SK-N-SH (cell line): ENCODE measurements at regions not wholly inside any gene's neighbourhood (a gene's known extent, or its start where the extent isn't known, plus 50 kb on each side); places are given as distances from the start of the nearest gene placed in this dataset.

Experiments
- CTCF ChIA-PET: fragments of 300-600, 350-600 bp; formaldehyde crosslinking; extraction: SDS; loops from one replicate; lab custom pipeline; 2021; lab: Yijun Ruan, JAX
- POLR2A ChIA-PET: fragments of 350-600 bp; sonication (Branson Sonifier 250); formaldehyde crosslinking; extraction: SDS; loops from one replicate; lab custom pipeline; 2020; ENCODE audit warnings: antibody characterized with exemption, inconsistent platforms; lab: Yijun Ruan, JAX
- DNase-seq: peaks from one replicate; pipeline ENCODE4 v3.0.0; 2012
- H2AFZ ChIP-seq: fragments of 200-600 bp; sonication (generic); 2 replicates; pipeline ENCODE4 v1.8.1; 2016; ENCODE audit warnings: antibody characterized with exemption, mild to moderate bottlenecking, low read depth
- H3F3A ChIP-seq: fragments of 200-600 bp; sonication (generic); replicated peaks from 2 replicates; pipeline ENCODE3; 2016; ENCODE audit warnings: antibody characterized with exemption, mild to moderate bottlenecking; ENCODE audit not compliant: insufficient read depth
- H3K27ac ChIP-seq, 2 experiments: fragments of 200-500 bp in 1 of 2; fragments of 200-600 bp in 1 of 2; sonication (Bioruptor generic) in 1 of 2; sonication (generic), shearing (Covaris generic) in 1 of 2; 2 replicates each; pipeline versions ENCODE4 v1.5.1 to v1.6.1; 2014 to 2016; ENCODE audit warnings: low read depth in 2 of 2, inconsistent platforms in 1 of 2, low read length in 1 of 2, mild to moderate bottlenecking in 1 of 2, mixed read lengths in 1 of 2
- H3K27me3 ChIP-seq: fragments of 200-600 bp; sonication (generic), shearing (Covaris generic); 2 replicates; pipeline ENCODE4 v1.6.1; 2016; ENCODE audit warnings: mixed run types; ENCODE audit not compliant: insufficient read depth
- H3K36me3 ChIP-seq, 2 experiments: fragments of 200-500 bp in 1 of 2; fragments of 200-600 bp in 1 of 2; sonication (Bioruptor generic) in 1 of 2; sonication (generic) in 1 of 2; replicated peaks in 1 of 2; 2 replicates each; pipeline versions ENCODE3 to v1.5.1; 2014 to 2016; ENCODE audit warnings: low read length in 1 of 2, mild to moderate bottlenecking in 1 of 2; ENCODE audit not compliant: insufficient read depth in 2 of 2, control insufficient read depth in 1 of 2
- H3K4me1 ChIP-seq, 2 experiments: fragments of 200-500 bp in 1 of 2; fragments of 200-600 bp in 1 of 2; sonication (Bioruptor generic) in 1 of 2; sonication (generic), shearing (Covaris generic) in 1 of 2; 2 replicates each; pipeline versions ENCODE4 v1.5.1 to v1.6.1; 2014 to 2016; ENCODE audit warnings: low read depth in 1 of 2, low read length in 1 of 2, mixed run types in 1 of 2; ENCODE audit not compliant: insufficient read depth in 2 of 2, control insufficient read depth in 1 of 2
- H3K4me2 ChIP-seq: fragments of 200-600 bp; sonication (generic), shearing (Covaris generic); 2 replicates; pipeline ENCODE4 v1.6.1; 2017; ENCODE audit warnings: mixed run types
- H3K4me3 ChIP-seq, 2 experiments: fragments of 200-500 bp in 1 of 2; fragments of 200-600 bp in 1 of 2; sonication (Bioruptor generic) in 1 of 2; sonication (generic), shearing (Covaris generic) in 1 of 2; 2 replicates each; pipeline versions ENCODE4 v1.5.1 to v1.8.1; 2014 to 2016; ENCODE audit warnings: low read depth in 2 of 2, inconsistent platforms in 1 of 2, low read length in 1 of 2, mild to moderate bottlenecking in 1 of 2, mixed read lengths in 1 of 2, moderate library complexity in 1 of 2
- H3K79me2 ChIP-seq: fragments of 200-600 bp; sonication (generic); 2 replicates; pipeline ENCODE4 v1.8.1; 2017; ENCODE audit warnings: mild to moderate bottlenecking; ENCODE audit not compliant: insufficient read depth
- H3K9ac ChIP-seq: fragments of 200-600 bp; sonication (generic); 2 replicates; pipeline ENCODE4 v1.6.1; 2017; ENCODE audit warnings: mixed run types
- H3K9me2 ChIP-seq: fragments of 200-600 bp; sonication (generic); 2 replicates; pipeline ENCODE4 v1.6.1; 2017; ENCODE audit warnings: mixed run types
- H3K9me3 ChIP-seq: fragments of 200-600 bp; sonication (generic); 2 replicates; pipeline ENCODE4 v1.6.1; 2017; ENCODE audit warnings: mixed run types, mild to moderate bottlenecking, moderate library complexity
- H4K20me1 ChIP-seq: fragments of 200-600 bp; sonication (generic); 2 replicates; pipeline ENCODE4 v1.6.1; 2017; ENCODE audit warnings: mild to moderate bottlenecking, mixed run types; ENCODE audit not compliant: insufficient read depth
- CHD2 ChIP-seq: fragments of 150-350 bp; IDR thresholded peaks from 2 replicates; pipeline ENCODE4 v1.6.1; 2018; ENCODE audit warnings: low read length; ENCODE audit not compliant: partially characterized antibody
- ELF1 ChIP-seq: IDR thresholded peaks from 2 replicates; pipeline ENCODE4 v1.4.0; 2012
- EP300 ChIP-seq, 2 experiments: IDR thresholded peaks; 2 replicates each; pipeline versions ENCODE4 v1.4.0 to v1.6.1; 2012; ENCODE audit warnings: borderline replicate concordance in 1 of 2, low read depth in 1 of 2, low read length in 1 of 2
- EZH2phosphoT487 ChIP-seq: fragments of 200-600 bp; sonication (generic); IDR thresholded peaks from 2 replicates; pipeline ENCODE4 v1.6.1; 2017; ENCODE audit warnings: low read depth, mixed run types, mild to moderate bottlenecking, antibody characterized with exemption, moderate library complexity, borderline replicate concordance
- FOSL2 ChIP-seq: IDR thresholded peaks from 2 replicates; pipeline ENCODE4 v1.4.0; 2012; ENCODE audit warnings: low read depth, mild to moderate bottlenecking, moderate library complexity, borderline replicate concordance
- JUND ChIP-seq: IDR thresholded peaks from 2 replicates; pipeline ENCODE4 v1.4.0; 2012
- NRF1 ChIP-seq: IDR thresholded peaks from 2 replicates; pipeline ENCODE4 v1.6.1; 2012; ENCODE audit warnings: low read depth, mild to moderate bottlenecking, low read length
- RAD21 ChIP-seq: IDR thresholded peaks from 2 replicates; pipeline ENCODE4 v1.6.1; 2012; ENCODE audit warnings: mild to moderate bottlenecking, low read length
- SIN3A ChIP-seq: IDR thresholded peaks from 2 replicates; pipeline ENCODE4 v1.6.1; 2012; ENCODE audit warnings: low read depth, mild to moderate bottlenecking, low read length, moderate library complexity, borderline replicate concordance
- TCF12 ChIP-seq: IDR thresholded peaks from 2 replicates; pipeline ENCODE4 v1.4.0; 2012
- TEAD4 ChIP-seq: IDR thresholded peaks from 2 replicates; pipeline ENCODE4 v1.4.0; 2012; ENCODE audit warnings: mild to moderate bottlenecking, borderline replicate concordance; ENCODE audit not compliant: insufficient read depth
- WGBS: methylation state at CpG from one replicate; pipeline ENCODE4 v1.1.6; 2017; ENCODE audit warnings: low lambda C conversion rate; 5-methylcytosine and 5-hydroxymethylcytosine counted together
- TF ChIP-seq, protein P1 (sequence below): IDR thresholded peaks from 2 replicates; pipeline ENCODE4 v1.6.1; 2012; ENCODE audit warnings: mild to moderate bottlenecking, low read depth, low read length, moderate library complexity
- TF ChIP-seq, protein P2 (sequence below): IDR thresholded peaks from 2 replicates; pipeline ENCODE4 v1.4.0; 2012; ENCODE audit warnings: low read depth, borderline replicate concordance
- TF ChIP-seq, protein P3 (sequence below): fragments of 200-600 bp; sonication (generic); IDR thresholded peaks from 2 replicates; pipeline ENCODE4 v1.6.1; 2017; ENCODE audit warnings: antibody characterized with exemption, mild to moderate bottlenecking, moderate library complexity
- TF ChIP-seq, protein P4 (sequence below): fragments of 150-350 bp; IDR thresholded peaks from 2 replicates; pipeline ENCODE4 v1.6.1; 2017; ENCODE audit warnings: antibody characterized with exemption, low read length, low read depth, borderline replicate concordance

DNA sequence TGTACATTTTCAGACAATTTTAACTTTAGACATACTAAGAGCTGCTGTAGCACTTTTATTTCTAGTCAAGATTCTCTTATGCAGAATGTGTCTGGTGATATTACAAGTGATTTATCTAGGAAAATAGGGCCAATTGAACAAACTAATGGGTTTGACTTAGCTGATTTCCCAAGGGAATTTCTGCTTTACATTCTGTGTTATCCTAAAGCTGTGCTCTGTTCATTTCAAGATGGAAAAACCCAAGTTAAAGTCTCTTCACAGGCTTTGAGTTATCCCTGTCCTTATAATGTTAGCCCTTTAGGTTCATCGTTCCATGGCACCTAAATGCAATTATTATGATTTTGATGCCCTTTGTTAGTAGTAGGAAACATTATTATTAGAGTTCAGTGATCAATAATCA, 704.9 kb upstream of the CDH18 start (continued):
- TF ChIP-seq, protein P1, sequence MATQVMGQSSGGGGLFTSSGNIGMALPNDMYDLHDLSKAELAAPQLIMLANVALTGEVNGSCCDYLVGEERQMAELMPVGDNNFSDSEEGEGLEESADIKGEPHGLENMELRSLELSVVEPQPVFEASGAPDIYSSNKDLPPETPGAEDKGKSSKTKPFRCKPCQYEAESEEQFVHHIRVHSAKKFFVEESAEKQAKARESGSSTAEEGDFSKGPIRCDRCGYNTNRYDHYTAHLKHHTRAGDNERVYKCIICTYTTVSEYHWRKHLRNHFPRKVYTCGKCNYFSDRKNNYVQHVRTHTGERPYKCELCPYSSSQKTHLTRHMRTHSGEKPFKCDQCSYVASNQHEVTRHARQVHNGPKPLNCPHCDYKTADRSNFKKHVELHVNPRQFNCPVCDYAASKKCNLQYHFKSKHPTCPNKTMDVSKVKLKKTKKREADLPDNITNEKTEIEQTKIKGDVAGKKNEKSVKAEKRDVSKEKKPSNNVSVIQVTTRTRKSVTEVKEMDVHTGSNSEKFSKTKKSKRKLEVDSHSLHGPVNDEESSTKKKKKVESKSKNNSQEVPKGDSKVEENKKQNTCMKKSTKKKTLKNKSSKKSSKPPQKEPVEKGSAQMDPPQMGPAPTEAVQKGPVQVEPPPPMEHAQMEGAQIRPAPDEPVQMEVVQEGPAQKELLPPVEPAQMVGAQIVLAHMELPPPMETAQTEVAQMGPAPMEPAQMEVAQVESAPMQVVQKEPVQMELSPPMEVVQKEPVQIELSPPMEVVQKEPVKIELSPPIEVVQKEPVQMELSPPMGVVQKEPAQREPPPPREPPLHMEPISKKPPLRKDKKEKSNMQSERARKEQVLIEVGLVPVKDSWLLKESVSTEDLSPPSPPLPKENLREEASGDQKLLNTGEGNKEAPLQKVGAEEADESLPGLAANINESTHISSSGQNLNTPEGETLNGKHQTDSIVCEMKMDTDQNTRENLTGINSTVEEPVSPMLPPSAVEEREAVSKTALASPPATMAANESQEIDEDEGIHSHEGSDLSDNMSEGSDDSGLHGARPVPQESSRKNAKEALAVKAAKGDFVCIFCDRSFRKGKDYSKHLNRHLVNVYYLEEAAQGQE: no peak
- TF ChIP-seq CHD2 (no peak), EP300 (IDR thresholded peaks at IDR 0.05; ENCODE audit: borderline replicate concordance in 1 of 2, low read depth in 1 of 2, low read length in 1 of 2) (no peak)

GRCh38 chr5:20683241-20683940, 695.4 kb upstream of the CDH18 start:
- H3K4me1 ChIP-seq: no peaks in the 10 kb centered on the region
- H3K79me2 ChIP-seq: no peaks in the 10 kb centered on the region
- H3K27me3 ChIP-seq: peaks cover 4% of the 10 kb centered on the region; the same call in 1 of the 2 replicates
- H3K27ac ChIP-seq: no peak overlapping the region
- no peaks in the 10 kb centered on the region for H3F3A ChIP-seq
- H3K9me3 ChIP-seq: no peaks in the 10 kb centered on the region
- no peak for TF ChIP-seq TCF12
- TF ChIP-seq SIN3A: no peak
- TF ChIP-seq, protein P2, sequence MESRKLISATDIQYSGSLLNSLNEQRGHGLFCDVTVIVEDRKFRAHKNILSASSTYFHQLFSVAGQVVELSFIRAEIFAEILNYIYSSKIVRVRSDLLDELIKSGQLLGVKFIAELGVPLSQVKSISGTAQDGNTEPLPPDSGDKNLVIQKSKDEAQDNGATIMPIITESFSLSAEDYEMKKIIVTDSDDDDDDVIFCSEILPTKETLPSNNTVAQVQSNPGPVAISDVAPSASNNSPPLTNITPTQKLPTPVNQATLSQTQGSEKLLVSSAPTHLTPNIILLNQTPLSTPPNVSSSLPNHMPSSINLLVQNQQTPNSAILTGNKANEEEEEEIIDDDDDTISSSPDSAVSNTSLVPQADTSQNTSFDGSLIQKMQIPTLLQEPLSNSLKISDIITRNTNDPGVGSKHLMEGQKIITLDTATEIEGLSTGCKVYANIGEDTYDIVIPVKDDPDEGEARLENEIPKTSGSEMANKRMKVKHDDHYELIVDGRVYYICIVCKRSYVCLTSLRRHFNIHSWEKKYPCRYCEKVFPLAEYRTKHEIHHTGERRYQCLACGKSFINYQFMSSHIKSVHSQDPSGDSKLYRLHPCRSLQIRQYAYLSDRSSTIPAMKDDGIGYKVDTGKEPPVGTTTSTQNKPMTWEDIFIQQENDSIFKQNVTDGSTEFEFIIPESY: no peak
- TF ChIP-seq, protein P3, sequence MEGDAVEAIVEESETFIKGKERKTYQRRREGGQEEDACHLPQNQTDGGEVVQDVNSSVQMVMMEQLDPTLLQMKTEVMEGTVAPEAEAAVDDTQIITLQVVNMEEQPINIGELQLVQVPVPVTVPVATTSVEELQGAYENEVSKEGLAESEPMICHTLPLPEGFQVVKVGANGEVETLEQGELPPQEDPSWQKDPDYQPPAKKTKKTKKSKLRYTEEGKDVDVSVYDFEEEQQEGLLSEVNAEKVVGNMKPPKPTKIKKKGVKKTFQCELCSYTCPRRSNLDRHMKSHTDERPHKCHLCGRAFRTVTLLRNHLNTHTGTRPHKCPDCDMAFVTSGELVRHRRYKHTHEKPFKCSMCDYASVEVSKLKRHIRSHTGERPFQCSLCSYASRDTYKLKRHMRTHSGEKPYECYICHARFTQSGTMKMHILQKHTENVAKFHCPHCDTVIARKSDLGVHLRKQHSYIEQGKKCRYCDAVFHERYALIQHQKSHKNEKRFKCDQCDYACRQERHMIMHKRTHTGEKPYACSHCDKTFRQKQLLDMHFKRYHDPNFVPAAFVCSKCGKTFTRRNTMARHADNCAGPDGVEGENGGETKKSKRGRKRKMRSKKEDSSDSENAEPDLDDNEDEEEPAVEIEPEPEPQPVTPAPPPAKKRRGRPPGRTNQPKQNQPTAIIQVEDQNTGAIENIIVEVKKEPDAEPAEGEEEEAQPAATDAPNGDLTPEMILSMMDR: no peak
- TF ChIP-seq, protein P4, sequence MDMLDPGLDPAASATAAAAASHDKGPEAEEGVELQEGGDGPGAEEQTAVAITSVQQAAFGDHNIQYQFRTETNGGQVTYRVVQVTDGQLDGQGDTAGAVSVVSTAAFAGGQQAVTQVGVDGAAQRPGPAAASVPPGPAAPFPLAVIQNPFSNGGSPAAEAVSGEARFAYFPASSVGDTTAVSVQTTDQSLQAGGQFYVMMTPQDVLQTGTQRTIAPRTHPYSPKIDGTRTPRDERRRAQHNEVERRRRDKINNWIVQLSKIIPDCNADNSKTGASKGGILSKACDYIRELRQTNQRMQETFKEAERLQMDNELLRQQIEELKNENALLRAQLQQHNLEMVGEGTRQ: no peak
- no peak for TF ChIP-seq FOSL2
- TF ChIP-seq NRF1: no peak
- TF ChIP-seq CHD2: no peak
- TF ChIP-seq TEAD4: no peak
- TF ChIP-seq JUND: no peak
- no peak for TF ChIP-seq ELF1
- TF ChIP-seq EZH2phosphoT487: no peak
- no peak for TF ChIP-seq RAD21
- TF ChIP-seq, all 33 proteins: peak for 0
- ChIA-PET POLR2A (no interaction called here), CTCF (no interaction called here)
- Histone ChIP-seq H3K4me2 (no peak overlapping the region), H3K9me2 (no peaks in the 10 kb centered on the region), H3K36me3 (no peaks in the 10 kb centered on the region), H3K9ac (no peak overlapping the region), H2AFZ (no peak overlapping the region), H4K20me1 (no peaks in the 10 kb centered on the region), H3K4me3 (no peak overlapping the region)
- no peak for DNase-seq
- 22% methylated on average over 5 of the region's 5 CpGs for WGBS
